Endothelial cell of umbilical vein (primary cell): ENCODE measurements at regions not wholly inside any gene's neighbourhood (a gene's known extent, or its start where the extent isn't known, plus 50 kb on each side); places are given as distances from the start of the nearest gene placed in this dataset.

ENCODE experiments used
- BruUV-seq: library from RNA; stranded (reverse); fragments of 400-500 nt; replicated peaks from 2 replicates; lab custom pipeline; 2021; lab: Mats Ljungman, UMichigan
- CTCF ChIA-PET: fragments of 300-600, 350-600 bp; sonication (Branson Sonifier 250); formaldehyde crosslinking; loops from one replicate; lab custom pipeline; 2021; ENCODE audit warnings: antibody characterized with exemption, inconsistent platforms; lab: Charles Lee
- POLR2A ChIA-PET: fragments of 300-600, 350-600 bp; sonication (Branson Sonifier 250); formaldehyde crosslinking; loops from one replicate; lab custom pipeline; 2021; ENCODE audit warnings: antibody characterized with exemption, inconsistent platforms; lab: Charles Lee
- DNase-seq: peaks from one replicate; pipeline ENCODE4 v3.0.0-alpha.2; 2011; ENCODE audit warnings: low read depth, low spot score
- FAIRE-seq: peaks from 2 replicates; lab custom pipeline; 2011; peaks lifted over from hg19 to GRCh38; lab: Jason Lieb, UNC
- H2AFZ ChIP-seq: 2 replicates; pipeline ENCODE4 v1.6.0; 2012; ENCODE audit warnings: low read depth, low read length, control low read depth, inconsistent platforms
- H3K27ac ChIP-seq: 2 replicates; pipeline ENCODE4 v1.5.1; 2011; ENCODE audit warnings: low read depth, mild to moderate bottlenecking, control low read depth, low read length, moderate library complexity; ENCODE audit not compliant: insufficient read depth
- H3K27me3 ChIP-seq, 2 experiments: 2 replicates each; pipeline versions ENCODE4 v1.6.0 to v1.6.1; 2011; ENCODE audit warnings: low read length in 2 of 2, mixed read lengths in 1 of 2; ENCODE audit not compliant: control insufficient read depth in 2 of 2, insufficient read depth in 2 of 2
- H3K36me3 ChIP-seq, 2 experiments: 2 replicates in 1 of 2; 3 replicates in 1 of 2; pipeline ENCODE4 v1.5.1; 2011; ENCODE audit warnings: low read length in 2 of 2, mild to moderate bottlenecking in 1 of 2, moderate library complexity in 1 of 2; ENCODE audit not compliant: control insufficient read depth in 2 of 2, insufficient read depth in 2 of 2; ENCODE audit errors: extremely low read depth in 1 of 2
- H3K4me1 ChIP-seq: 3 replicates; pipeline ENCODE4 v1.5.1; 2011; ENCODE audit warnings: mild to moderate bottlenecking, low read length; ENCODE audit not compliant: control insufficient read depth, insufficient read depth; ENCODE audit errors: extremely low read depth
- H3K4me2 ChIP-seq: 2 replicates; pipeline ENCODE4 v1.6.1; 2011; ENCODE audit warnings: low read length, control low read depth, mixed read lengths; ENCODE audit not compliant: insufficient read depth
- H3K4me3 ChIP-seq, 3 experiments: fragments of 200-600 bp in 1 of 3; sonication (generic), shearing (Covaris generic) in 1 of 3; replicated peaks in 1 of 3; 2 replicates each; pipeline ENCODE4 v1.5.1; 2011 to 2016; ENCODE audit warnings: control low read depth in 3 of 3, low read length in 3 of 3, mild to moderate bottlenecking in 2 of 3, inconsistent platforms in 1 of 3, low read depth in 1 of 3, moderate library complexity in 1 of 3; ENCODE audit not compliant: insufficient read depth in 1 of 3
- H3K79me2 ChIP-seq: 2 replicates; pipeline ENCODE4 v1.6.0; 2012; ENCODE audit warnings: low read length, inconsistent platforms; ENCODE audit not compliant: control insufficient read depth, insufficient read depth
- H3K9ac ChIP-seq: replicated peaks from 2 replicates; pipeline ENCODE3; 2011; ENCODE audit warnings: low read length, control low read depth; ENCODE audit not compliant: insufficient read depth; ENCODE audit errors: extremely low read depth
- H3K9me1 ChIP-seq: replicated peaks from 3 replicates; pipeline ENCODE4 v1.6.0; 2011; ENCODE audit warnings: mild to moderate bottlenecking, low read length; ENCODE audit not compliant: control insufficient read depth, insufficient read depth; ENCODE audit errors: extremely low read depth
- H3K9me3 ChIP-seq: replicated peaks from 2 replicates; pipeline ENCODE4 v1.5.1; 2012; ENCODE audit warnings: low read length, inconsistent platforms; ENCODE audit not compliant: control insufficient read depth, insufficient read depth
- H4K20me1 ChIP-seq: replicated peaks from 2 replicates; pipeline ENCODE3; 2011; ENCODE audit warnings: mild to moderate bottlenecking, low read length; ENCODE audit not compliant: control insufficient read depth, insufficient read depth; ENCODE audit errors: extremely low read depth
- CTCF ChIP-seq, 2 donors: IDR thresholded peaks; 1 replicate in 1 of 2; 2 replicates in 1 of 2; pipeline ENCODE4 v1.5.1; 2011; ENCODE audit warnings: low read length in 2 of 2, mild to moderate bottlenecking in 2 of 2, moderate library complexity in 2 of 2, control low read depth in 1 of 2, inconsistent platforms in 1 of 2, low read depth in 1 of 2; ENCODE audit not compliant: insufficient read depth in 1 of 2; ENCODE audit errors: extremely low read depth in 1 of 2
- EZH2 ChIP-seq: IDR thresholded peaks from 2 replicates; pipeline ENCODE4 v1.6.1; 2012; ENCODE audit warnings: borderline replicate concordance, low read depth, mild to moderate bottlenecking, moderate library complexity, low read length, inconsistent platforms; ENCODE audit not compliant: severe bottlenecking
- FOS ChIP-seq: IDR thresholded peaks from 2 replicates; pipeline ENCODE4 v1.6.1; 2011; ENCODE audit warnings: mild to moderate bottlenecking, low read length, moderate library complexity, borderline replicate concordance; ENCODE audit not compliant: insufficient read depth
- GATA2 ChIP-seq: IDR thresholded peaks from 2 replicates; pipeline ENCODE4 v1.7.0; 2011; ENCODE audit warnings: low read depth, mild to moderate bottlenecking, moderate library complexity, mixed read lengths, low read length; ENCODE audit not compliant: insufficient read length, insufficient read depth
- JUN ChIP-seq: IDR thresholded peaks from 2 replicates; pipeline ENCODE4 v1.6.1; 2011; ENCODE audit warnings: borderline replicate concordance, low read depth; ENCODE audit not compliant: insufficient read length, insufficient read depth
- MAX ChIP-seq: IDR thresholded peaks from 2 replicates; pipeline ENCODE4 v1.6.1; 2011; ENCODE audit not compliant: insufficient read depth, insufficient read length
- MYC ChIP-seq: IDR thresholded peaks from one replicate; pipeline ENCODE4 v1.6.1; 2011; ENCODE audit warnings: mild to moderate bottlenecking, low read depth, low read length
- POLR2A ChIP-seq: IDR thresholded peaks from 2 replicates; pipeline ENCODE4 v1.6.1; 2012; ENCODE audit warnings: low read depth, mild to moderate bottlenecking, control low read depth, low read length
- POLR2AphosphoS5 ChIP-seq: IDR thresholded peaks from 2 replicates; pipeline ENCODE4 v1.6.1; 2012; ENCODE audit warnings: low read depth, mild to moderate bottlenecking, control low read depth, low read length, moderate library complexity; ENCODE audit not compliant: insufficient read depth
- dilution Hi-C: fragments of 300-500 bp; cut with MboI; formaldehyde crosslinking; loops from one replicate; pipeline ENCODE4 v1.15.0; 2019; ENCODE audit warnings: low sequenced_read_pairs; ENCODE audit not compliant: extremely low pct_ligation_motif_present
- intact Hi-C: fragments of 100-400 bp; cut with micrococcal nuclease; formaldehyde crosslinking; loops from one replicate; pipeline ENCODE4 v1.10.0; 2022

GRCh38 chr14:62253171-62253570 lies 491.0 kb downstream of the SNAPC1 start:
- Histone ChIP-seq H3K9me1 (no peaks in the 10 kb centered on the region), H3K36me3 (no peaks in the 10 kb centered on the region), H3K9me3 (no peaks in the 10 kb centered on the region), H3K79me2 (no peaks in the 10 kb centered on the region), H3K4me3 (no peak overlapping the region), H3K9ac (no peak overlapping the region), H3K4me2 (no peak overlapping the region), H3K27me3 (no peaks in the 10 kb centered on the region), H3K27ac (no peak overlapping the region), H2AFZ (no peak overlapping the region), H3K4me1 (no peaks in the 10 kb centered on the region), H4K20me1 (no peaks in the 10 kb centered on the region)
- intact Hi-C loops (no loop called here), dilution Hi-C loops (no loop called here)
- CTCF ChIA-PET: no interaction called here
- TF ChIP-seq GATA2 (no peak), JUN (no peak), MAX (no peak), CTCF (IDR thresholded peaks at IDR 0.05; ENCODE audit: extremely low read depth in 1 of 2, insufficient read depth in 1 of 2, low read depth in 1 of 2, low read length in 2 of 2) (no peak), POLR2A (no peak), MYC (no peak), EZH2 (no peak), POLR2AphosphoS5 (no peak), FOS (no peak)
- DNase-seq (no peak), FAIRE-seq (no peak)
- BruUV-seq: no TSS peak
- POLR2A ChIA-PET: no interaction called here
